ENCODE measurements at regions not wholly inside any gene's neighbourhood (a gene's known extent, or its start where the extent isn't known, plus 50 kb on each side); places are given as distances from the start of the nearest gene placed in this dataset.

- ChIA-PET POLR2A (no interaction called here), CTCF (no interaction called here)
- no peak for DNase-seq (ENCODE audit: extremely low spot score)
- no peak for TF ChIP-seq ZNF384 (IDR thresholded peaks at IDR 0.05)
- TF ChIP-seq LEF1 (IDR thresholded peaks at IDR 0.05; ENCODE audit: borderline replicate concordance): no peak
- no peak for TF ChIP-seq FOXM1 (IDR thresholded peaks at IDR 0.05; ENCODE audit: borderline replicate concordance)
- TF ChIP-seq TARDBP (IDR thresholded peaks at IDR 0.05): no peak
These were observed 278.8 kb upstream of the IMPG1 start for GRCh38 chr6:76351275-76351674.

GRCh38 chr6:76347539-76347938, 275.1 kb upstream of the IMPG1 start:
- TF ChIP-seq CTBP1 (IDR thresholded peaks at IDR 0.05; ENCODE audit: borderline replicate concordance) (no peak), L3MBTL2 (conservative IDR thresholded peaks at IDR 0.05) (no peak), FOXM1 (IDR thresholded peaks at IDR 0.05; ENCODE audit: borderline replicate concordance) (no peak), NFRKB (IDR thresholded peaks at IDR 0.05) (no peak), BHLHE40 (IDR thresholded peaks at IDR 0.05; ENCODE audit: borderline replicate concordance) (no peak), ZNF384 (IDR thresholded peaks at IDR 0.05) (no peak), ARNT (IDR thresholded peaks at IDR 0.05) (no peak)
- DNase-seq (ENCODE audit: extremely low spot score): no peak
- ChIA-PET POLR2A (no interaction called here), CTCF (no interaction called here)

- TF ChIP-seq BHLHE40 (IDR thresholded peaks at IDR 0.05; ENCODE audit: borderline replicate concordance) (no peak), ARNT (IDR thresholded peaks at IDR 0.05) (no peak), SUZ12 (IDR thresholded peaks at IDR 0.05) (no peak), SP1 (IDR thresholded peaks at IDR 0.05) (no peak), ELF4 (IDR thresholded peaks at IDR 0.05) (no peak), PKNOX1 (IDR thresholded peaks at IDR 0.05) (no peak), NFRKB (IDR thresholded peaks at IDR 0.05) (no peak), LEF1 (IDR thresholded peaks at IDR 0.05; ENCODE audit: borderline replicate concordance) (no peak), FOXK2 (IDR thresholded peaks at IDR 0.05) (no peak), L3MBTL2 (conservative IDR thresholded peaks at IDR 0.05) (no peak), TARDBP (IDR thresholded peaks at IDR 0.05) (no peak), ZNF384 (IDR thresholded peaks at IDR 0.05) (no peak), CTBP1 (IDR thresholded peaks at IDR 0.05; ENCODE audit: borderline replicate concordance) (no peak)
- no peak for DNase-seq (ENCODE audit: extremely low spot score)
- ChIA-PET POLR2A (no interaction called here), CTCF (no interaction called here)
These were observed 270.2 kb upstream of the IMPG1 start for GRCh38 chr6:76342611-76343160.

- ChIA-PET CTCF (no interaction called here), POLR2A (no interaction called here)
- TF ChIP-seq FOXM1 (IDR thresholded peaks at IDR 0.05; ENCODE audit: borderline replicate concordance) (no peak), SUZ12 (IDR thresholded peaks at IDR 0.05) (no peak), ARNT (IDR thresholded peaks at IDR 0.05) (no peak), FOXK2 (IDR thresholded peaks at IDR 0.05) (no peak), LEF1 (IDR thresholded peaks at IDR 0.05; ENCODE audit: borderline replicate concordance) (no peak), PKNOX1 (IDR thresholded peaks at IDR 0.05) (no peak), TARDBP (IDR thresholded peaks at IDR 0.05) (no peak), HDGF (IDR thresholded peaks at IDR 0.05; ENCODE audit: borderline replicate concordance) (no peak), NFRKB (IDR thresholded peaks at IDR 0.05) (no peak), CTBP1 (IDR thresholded peaks at IDR 0.05; ENCODE audit: borderline replicate concordance) (no peak), BHLHE40 (IDR thresholded peaks at IDR 0.05; ENCODE audit: borderline replicate concordance) (no peak), L3MBTL2 (conservative IDR thresholded peaks at IDR 0.05) (no peak), SP1 (IDR thresholded peaks at IDR 0.05) (no peak), ZNF384 (IDR thresholded peaks at IDR 0.05) (no peak), FOXA1 (IDR thresholded peaks at IDR 0.05) (no peak), ELF4 (IDR thresholded peaks at IDR 0.05) (no peak)
- DNase-seq (ENCODE audit: extremely low spot score): no peak
These were observed 257.6 kb upstream of the IMPG1 start for GRCh38 chr6:76330031-76330430.

GRCh38 chr6:76326871-76327270, 254.4 kb upstream of the IMPG1 start:
- POLR2A ChIA-PET: no interaction called here
- no peak for TF ChIP-seq NFRKB (IDR thresholded peaks at IDR 0.05)
- no peak for TF ChIP-seq PKNOX1 (IDR thresholded peaks at IDR 0.05)
- no peak for TF ChIP-seq BHLHE40 (IDR thresholded peaks at IDR 0.05; ENCODE audit: borderline replicate concordance)
- TF ChIP-seq ARNT (IDR thresholded peaks at IDR 0.05): no peak
- TF ChIP-seq L3MBTL2 (conservative IDR thresholded peaks at IDR 0.05): no peak
- TF ChIP-seq FOXM1 (IDR thresholded peaks at IDR 0.05; ENCODE audit: borderline replicate concordance): no peak
- no peak for TF ChIP-seq FOXA1 (IDR thresholded peaks at IDR 0.05)
- TF ChIP-seq ZNF384 (IDR thresholded peaks at IDR 0.05): no peak
- TF ChIP-seq TARDBP (IDR thresholded peaks at IDR 0.05): no peak
- TF ChIP-seq SP1 (IDR thresholded peaks at IDR 0.05): no peak
- TF ChIP-seq FOXK2 (IDR thresholded peaks at IDR 0.05): no peak
- TF ChIP-seq LEF1 (IDR thresholded peaks at IDR 0.05; ENCODE audit: borderline replicate concordance): no peak
- no peak for TF ChIP-seq SUZ12 (IDR thresholded peaks at IDR 0.05)
- TF ChIP-seq CTBP1 (IDR thresholded peaks at IDR 0.05; ENCODE audit: borderline replicate concordance): no peak
- no peak for TF ChIP-seq ELF4 (IDR thresholded peaks at IDR 0.05)
- no peak for TF ChIP-seq HDGF (IDR thresholded peaks at IDR 0.05; ENCODE audit: borderline replicate concordance)
- CTCF ChIA-PET: no interaction called here
- DNase-seq (ENCODE audit: extremely low spot score): no peak

Measured in HEK293T (cell line).